ENCODE measurements at regions not wholly inside any gene's neighbourhood (a gene's known extent, or its start where the extent isn't known, plus 50 kb on each side); places are given as distances from the start of the nearest gene placed in this dataset.

DNA sequence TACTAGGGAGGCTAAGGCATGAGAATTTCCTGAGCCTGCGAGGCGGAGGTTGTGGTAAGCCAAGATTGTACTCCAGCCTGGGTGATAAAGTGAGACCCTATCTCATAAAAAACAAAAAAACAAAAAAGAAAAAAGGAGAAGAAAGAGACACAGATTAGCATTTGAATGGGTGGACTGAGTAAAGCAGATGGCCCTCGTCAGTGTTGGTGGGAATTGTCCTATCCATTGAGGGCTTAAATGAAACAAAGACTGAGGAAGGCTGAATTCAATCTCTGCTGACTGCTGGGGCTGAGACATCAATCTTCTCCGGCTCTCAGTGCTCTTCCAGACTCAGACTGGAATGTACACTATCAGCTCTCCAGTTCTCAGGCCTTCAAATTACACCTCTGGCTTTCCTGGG lies 136.8 kb downstream of the SLC7A11 start:
- DNase-seq (ENCODE audit: low read depth, low spot score) (no peak), FAIRE-seq (no peak), ATAC-seq (no peak)
- ChIA-PET POLR2A (no interaction called here), RAD21 (ENCODE audit: unreplicated experiment) (no interaction called here), CTCF (interaction anchor here (1.7 to 2.1 kb wide), 2 partner anchors 15 to 77 kb away, joined by 4 to 8 read pairs; no protein-coding TSS in a partner anchor), SMC1A (ENCODE audit: uncharacterized antibody, unreplicated experiment) (interaction anchor here (1.0 to 1.3 kb wide), 3 partner anchors 11 to 575 kb away, joined by 3 to 6 read pairs (median 5); no protein-coding TSS in a partner anchor)
- Histone ChIP-seq H2AFZ (ENCODE audit: control insufficient read depth, low read depth, low read length) (no peak overlapping the region), H3K4me1 (ENCODE audit: control insufficient read depth, insufficient read depth, low read length) (no peaks in the 10 kb centered on the region), H3K9me3 (replicated peaks; ENCODE audit: control insufficient read depth, insufficient read depth, low read length) (no peaks in the 10 kb centered on the region; the same call in 2 of the 3 replicates), H4K20me1 (ENCODE audit: control insufficient read depth, insufficient read depth) (no peaks in the 10 kb centered on the region), H3K9ac (ENCODE audit: control insufficient read depth, insufficient read depth, low read length) (no peak overlapping the region), H3K4me3 (no peak overlapping the region), H3K79me2 (ENCODE audit: control insufficient read depth, insufficient read depth, low read length) (no peaks in the 10 kb centered on the region), H3K27ac (ENCODE audit: control insufficient read depth, insufficient read depth) (no peak overlapping the region), H3K36me3 (ENCODE audit: control insufficient read depth in 2 of 2, insufficient read depth in 2 of 2, low read length in 1 of 2) (no peaks in the 10 kb centered on the region), H3K4me2 (ENCODE audit: control insufficient read depth, insufficient read depth) (no peak overlapping the region), H3K27me3 (replicated peaks in 1 of 2; ENCODE audit: control insufficient read depth in 2 of 2, insufficient read depth in 2 of 2, low read length in 1 of 2) (0 out of 4 replicates have a peak, but pooled peaks cover 0 to 3% of the 10 kb centered on the region in 2 experiments)
- intact Hi-C loops (cut with micrococcal nuclease; ENCODE audit: unreplicated experiment) (no loop called here), in situ Hi-C loops (cut with MboI) (no loop called here)
- 64% methylated on average over 4 of the region's 4 CpGs for WGBS (ENCODE audit: insufficient coverage, insufficient replicate concordance, low lambda C conversion rate, missing lambda C conversion rate)
- no TSS peak for BruUV-seq (replicated peaks)
- TF ChIP-seq EED (IDR thresholded peaks at IDR 0.05; ENCODE audit: low read depth) (no peak), LARP7 (IDR thresholded peaks at IDR 0.05) (no peak), RBBP5 (conservative IDR thresholded peaks at IDR 0.05) (no peak), PAX8 (IDR thresholded peaks at IDR 0.05) (no peak), STAT3 (IDR thresholded peaks at IDR 0.05; ENCODE audit: low read depth, low read length) (no peak)

DNA sequence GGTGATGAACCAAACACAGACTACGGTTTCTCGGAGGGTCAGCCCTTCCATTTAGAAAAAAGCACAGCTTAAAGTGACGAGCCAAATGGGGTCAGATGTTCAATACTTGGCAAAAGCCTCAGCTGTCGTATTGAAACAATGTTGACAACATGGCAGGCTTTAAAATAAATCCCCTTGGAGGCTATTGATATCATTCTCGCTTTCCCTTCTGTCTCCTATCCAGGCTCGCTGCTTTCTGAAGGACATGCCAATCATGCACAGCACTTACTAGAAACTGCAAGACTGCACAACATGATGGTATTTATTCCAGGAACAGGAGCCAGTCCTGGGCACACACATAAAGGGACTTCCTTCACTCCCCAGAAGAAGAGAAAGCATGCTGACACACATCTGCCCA lies 137.9 kb downstream of the SLC7A11 start:
- ChIA-PET RAD21 (ENCODE audit: unreplicated experiment) (interaction anchor here (0.9 kb wide), 1 partner anchor 78 kb away, joined by 3 read pairs; no protein-coding TSS in a partner anchor), SMC1A (ENCODE audit: uncharacterized antibody, unreplicated experiment) (interaction anchor here (0.7 to 1.8 kb wide), 8 partner anchors 10 to 573 kb away, joined by 3 to 5 read pairs (median 3); no protein-coding TSS in a partner anchor), POLR2A (no interaction called here), CTCF (interaction anchor here (0.8 to 2.1 kb wide), 4 partner anchors 14 to 451 kb away, joined by 3 to 8 read pairs (median 4); no protein-coding TSS in a partner anchor)
- FAIRE-seq (no peak), ATAC-seq (no peak), DNase-seq (ENCODE audit: low read depth, low spot score) (no peak)
- Histone ChIP-seq H4K20me1 (ENCODE audit: control insufficient read depth, insufficient read depth) (no peaks in the 10 kb centered on the region), H3K4me1 (ENCODE audit: control insufficient read depth, insufficient read depth, low read length) (no peaks in the 10 kb centered on the region), H3K4me2 (ENCODE audit: control insufficient read depth, insufficient read depth) (no peak overlapping the region), H3K4me3 (no peak overlapping the region), H2AFZ (ENCODE audit: control insufficient read depth, low read depth, low read length) (no peak overlapping the region), H3K27me3 (replicated peaks in 1 of 2; ENCODE audit: control insufficient read depth in 2 of 2, insufficient read depth in 2 of 2, low read length in 1 of 2) (0 out of 4 replicates have a peak, but pooled peaks cover 0 to 3% of the 10 kb centered on the region in 2 experiments), H3K79me2 (ENCODE audit: control insufficient read depth, insufficient read depth, low read length) (no peaks in the 10 kb centered on the region), H3K27ac (ENCODE audit: control insufficient read depth, insufficient read depth) (no peak overlapping the region), H3K36me3 (ENCODE audit: control insufficient read depth in 2 of 2, insufficient read depth in 2 of 2, low read length in 1 of 2) (no peaks in the 10 kb centered on the region), H3K9me3 (replicated peaks; ENCODE audit: control insufficient read depth, insufficient read depth, low read length) (no peaks in the 10 kb centered on the region; the same call in 2 of the 3 replicates), H3K9ac (ENCODE audit: control insufficient read depth, insufficient read depth, low read length) (no peak overlapping the region)
- intact Hi-C loops (cut with micrococcal nuclease; ENCODE audit: unreplicated experiment) (no loop called here), in situ Hi-C loops (cut with MboI) (no loop called here)
- no TSS peak for BruUV-seq (replicated peaks)
- 43% methylated on average over 6 of the region's 6 CpGs for WGBS (ENCODE audit: insufficient coverage, insufficient replicate concordance, low lambda C conversion rate, missing lambda C conversion rate)
- TF ChIP-seq, protein P1, sequence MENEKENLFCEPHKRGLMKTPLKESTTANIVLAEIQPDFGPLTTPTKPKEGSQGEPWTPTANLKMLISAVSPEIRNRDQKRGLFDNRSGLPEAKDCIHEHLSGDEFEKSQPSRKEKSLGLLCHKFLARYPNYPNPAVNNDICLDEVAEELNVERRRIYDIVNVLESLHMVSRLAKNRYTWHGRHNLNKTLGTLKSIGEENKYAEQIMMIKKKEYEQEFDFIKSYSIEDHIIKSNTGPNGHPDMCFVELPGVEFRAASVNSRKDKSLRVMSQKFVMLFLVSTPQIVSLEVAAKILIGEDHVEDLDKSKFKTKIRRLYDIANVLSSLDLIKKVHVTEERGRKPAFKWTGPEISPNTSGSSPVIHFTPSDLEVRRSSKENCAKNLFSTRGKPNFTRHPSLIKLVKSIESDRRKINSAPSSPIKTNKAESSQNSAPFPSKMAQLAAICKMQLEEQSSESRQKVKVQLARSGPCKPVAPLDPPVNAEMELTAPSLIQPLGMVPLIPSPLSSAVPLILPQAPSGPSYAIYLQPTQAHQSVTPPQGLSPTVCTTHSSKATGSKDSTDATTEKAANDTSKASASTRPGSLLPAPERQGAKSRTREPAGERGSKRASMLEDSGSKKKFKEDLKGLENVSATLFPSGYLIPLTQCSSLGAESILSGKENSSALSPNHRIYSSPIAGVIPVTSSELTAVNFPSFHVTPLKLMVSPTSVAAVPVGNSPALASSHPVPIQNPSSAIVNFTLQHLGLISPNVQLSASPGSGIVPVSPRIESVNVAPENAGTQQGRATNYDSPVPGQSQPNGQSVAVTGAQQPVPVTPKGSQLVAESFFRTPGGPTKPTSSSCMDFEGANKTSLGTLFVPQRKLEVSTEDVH (IDR thresholded peaks at IDR 0.05; ENCODE audit: low read depth, partially characterized antibody): no peak
- no peak for TF ChIP-seq JUNB (IDR thresholded peaks at IDR 0.05)
- TF ChIP-seq EZH2 (IDR thresholded peaks at IDR 0.05; ENCODE audit: borderline replicate concordance, control insufficient read depth, low read depth, low read length): no peak
- no peak for TF ChIP-seq ZNF622 (IDR thresholded peaks at IDR 0.05)
- TF ChIP-seq NR2C2 (IDR thresholded peaks at IDR 0.05; ENCODE audit: borderline replicate concordance, control insufficient read depth, insufficient read length, low read depth): no peak
- no peak for TF ChIP-seq RFX5 (IDR thresholded peaks at IDR 0.05; ENCODE audit: low read depth, low read length)
- TF ChIP-seq, protein P2, sequence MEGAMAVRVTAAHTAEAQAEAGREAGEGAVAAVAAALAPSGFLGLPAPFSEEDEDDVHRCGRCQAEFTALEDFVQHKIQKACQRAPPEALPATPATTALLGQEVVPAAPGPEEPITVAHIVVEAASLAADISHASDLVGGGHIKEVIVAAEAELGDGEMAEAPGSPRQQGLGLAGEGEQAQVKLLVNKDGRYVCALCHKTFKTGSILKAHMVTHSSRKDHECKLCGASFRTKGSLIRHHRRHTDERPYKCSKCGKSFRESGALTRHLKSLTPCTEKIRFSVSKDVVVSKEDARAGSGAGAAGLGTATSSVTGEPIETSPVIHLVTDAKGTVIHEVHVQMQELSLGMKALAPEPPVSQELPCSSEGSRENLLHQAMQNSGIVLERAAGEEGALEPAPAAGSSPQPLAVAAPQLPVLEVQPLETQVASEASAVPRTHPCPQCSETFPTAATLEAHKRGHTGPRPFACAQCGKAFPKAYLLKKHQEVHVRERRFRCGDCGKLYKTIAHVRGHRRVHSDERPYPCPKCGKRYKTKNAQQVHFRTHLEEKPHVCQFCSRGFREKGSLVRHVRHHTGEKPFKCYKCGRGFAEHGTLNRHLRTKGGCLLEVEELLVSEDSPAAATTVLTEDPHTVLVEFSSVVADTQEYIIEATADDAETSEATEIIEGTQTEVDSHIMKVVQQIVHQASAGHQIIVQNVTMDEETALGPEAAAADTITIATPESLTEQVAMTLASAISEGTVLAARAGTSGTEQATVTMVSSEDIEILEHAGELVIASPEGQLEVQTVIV (IDR thresholded peaks at IDR 0.05; ENCODE audit: borderline replicate concordance, partially characterized antibody): no peak

All from GM12878 (cell line).